Trophoblast cell (in vitro differentiated cells and primary cell): ENCODE measurements at regions not wholly inside any gene's neighbourhood (a gene's known extent, or its start where the extent isn't known, plus 50 kb on each side); places are given as distances from the start of the nearest gene placed in this dataset.

Source experiments
- DNase-seq, 2 donors: peaks; one replicate each; pipeline ENCODE4 v3.0.0-alpha.2; 2016
- H2AFZ ChIP-seq: 2 replicates; pipeline ENCODE4 v1.6.1; 2013; ENCODE audit warnings: low read length, moderate library complexity, mild to moderate bottlenecking; ENCODE audit not compliant: insufficient read depth, poor library complexity
- H2AK5ac ChIP-seq: 2 replicates; pipeline ENCODE4 v1.6.1; 2013; ENCODE audit warnings: mild to moderate bottlenecking, low read length
- H2BK120ac ChIP-seq: 2 replicates; pipeline ENCODE4 v1.6.1; 2013; ENCODE audit warnings: low read length, mild to moderate bottlenecking, moderate library complexity; ENCODE audit not compliant: insufficient read depth, poor library complexity
- H2BK12ac ChIP-seq: 2 replicates; pipeline ENCODE4 v1.6.1; 2013; ENCODE audit warnings: mild to moderate bottlenecking, low read length, moderate library complexity
- H2BK5ac ChIP-seq: 2 replicates; pipeline ENCODE4 v1.6.1; 2013; ENCODE audit warnings: low read length, low read depth, moderate library complexity, mild to moderate bottlenecking; ENCODE audit not compliant: poor library complexity
- H3K14ac ChIP-seq: 2 replicates; pipeline ENCODE4 v1.6.1; 2013; ENCODE audit warnings: mild to moderate bottlenecking, low read length
- H3K18ac ChIP-seq: 2 replicates; pipeline ENCODE4 v1.6.1; 2013; ENCODE audit warnings: mild to moderate bottlenecking, low read length
- H3K23ac ChIP-seq: 2 replicates; pipeline ENCODE4 v1.6.1; 2013; ENCODE audit warnings: low read length
- H3K27ac ChIP-seq: 2 replicates; pipeline ENCODE4 v1.5.1; 2013; ENCODE audit warnings: low read depth, mild to moderate bottlenecking, inconsistent platforms, low read length, moderate library complexity
- H3K27me3 ChIP-seq: 2 replicates; pipeline ENCODE4 v1.6.1; 2013; ENCODE audit warnings: inconsistent platforms, mild to moderate bottlenecking, low read length, moderate library complexity; ENCODE audit not compliant: insufficient read depth
- H3K36me3 ChIP-seq, 2 experiments: 1 replicate in 1 of 2; 2 replicates in 1 of 2; pipeline ENCODE4 v1.6.1; 2013; ENCODE audit warnings: low read length in 2 of 2, mild to moderate bottlenecking in 2 of 2, moderate library complexity in 1 of 2; ENCODE audit not compliant: insufficient read depth in 2 of 2, control insufficient read depth in 1 of 2
- H3K4ac ChIP-seq: 2 replicates; pipeline ENCODE4 v1.6.1; 2013; ENCODE audit warnings: low read depth, mild to moderate bottlenecking, low read length, moderate library complexity
- H3K4me1 ChIP-seq, 2 experiments: 1 replicate in 1 of 2; 2 replicates in 1 of 2; pipeline ENCODE4 v1.6.1; 2013; ENCODE audit warnings: low read length in 2 of 2, mild to moderate bottlenecking in 2 of 2, moderate library complexity in 1 of 2; ENCODE audit not compliant: insufficient read depth in 2 of 2, control insufficient read depth in 1 of 2
- H3K4me2 ChIP-seq: 2 replicates; pipeline ENCODE4 v1.6.1; 2013; ENCODE audit warnings: inconsistent platforms, mild to moderate bottlenecking, low read length, moderate library complexity
- H3K4me3 ChIP-seq: 2 replicates; pipeline ENCODE4 v1.5.1; 2013; ENCODE audit warnings: mild to moderate bottlenecking, low read depth, low read length, inconsistent platforms
- H3K79me1 ChIP-seq: one replicate; pipeline ENCODE4 v1.6.1; 2013; ENCODE audit warnings: low read length
- H3K79me2 ChIP-seq: 2 replicates; pipeline ENCODE4 v1.6.1; 2013; ENCODE audit warnings: low read length, mild to moderate bottlenecking; ENCODE audit not compliant: control insufficient read depth, insufficient read depth, poor library complexity
- H3K9ac ChIP-seq: 2 replicates; pipeline ENCODE4 v1.6.1; 2013; ENCODE audit warnings: mild to moderate bottlenecking, low read length
- H3K9me3 ChIP-seq: 2 replicates; pipeline ENCODE4 v1.6.1; 2013; ENCODE audit warnings: low read depth, mild to moderate bottlenecking, control low read depth, inconsistent platforms, low read length; ENCODE audit not compliant: insufficient read depth
- H4K12ac ChIP-seq: 2 replicates; pipeline ENCODE4 v1.6.1; 2013; ENCODE audit warnings: low read depth, mild to moderate bottlenecking, low read length, moderate library complexity
- H4K8ac ChIP-seq: 2 replicates; pipeline ENCODE4 v1.6.1; 2013; ENCODE audit warnings: low read depth, mild to moderate bottlenecking, low read length, moderate library complexity
- H4K91ac ChIP-seq: one replicate; pipeline ENCODE4 v1.6.1; 2013; ENCODE audit warnings: low read depth, mild to moderate bottlenecking, low read length, moderate library complexity
- WGBS: extraction: QIAGEN DNeasy Blood & Tissue Kit; methylation state at CpG from one replicate; pipeline ENCODE4 v1.1.7; 2013; ENCODE audit warnings: missing lambda C conversion rate; ENCODE audit not compliant: insufficient read length, insufficient coverage; ENCODE audit errors: extremely low coverage; 5-methylcytosine and 5-hydroxymethylcytosine counted together

DNA sequence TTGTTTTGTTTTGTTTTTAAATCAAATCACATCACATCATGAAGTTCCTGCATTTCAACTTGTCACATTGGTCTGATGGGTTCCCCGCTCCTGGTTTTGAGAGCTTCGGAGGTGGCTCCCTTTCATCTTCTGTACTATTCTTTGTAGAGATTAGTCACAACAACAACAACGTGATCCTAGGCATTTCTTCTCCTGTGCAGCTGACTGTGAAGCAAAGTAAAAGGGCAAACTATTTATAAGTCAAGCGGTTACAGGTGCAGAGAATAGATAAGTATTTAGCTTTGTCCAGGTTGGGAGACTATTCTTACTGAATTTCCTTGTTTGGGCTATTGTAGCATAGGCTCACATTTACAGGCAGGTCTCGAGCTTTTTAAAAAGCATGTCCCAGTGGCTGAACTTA is 197.7 kb upstream of the CDKN2B start:
- Histone ChIP-seq H3K27ac (no peak overlapping the region), H3K9me3 (no peaks in the 10 kb centered on the region), H3K27me3 (no peaks in the 10 kb centered on the region), H2AK5ac (no peak overlapping the region), H4K8ac (no peak overlapping the region), H3K9ac (no peak overlapping the region), H3K4me3 (no peak overlapping the region), H3K23ac (no peak overlapping the region), H3K36me3 (no peaks in the 10 kb centered on the region), H2AFZ (no peak overlapping the region), H3K4ac (no peak overlapping the region), H4K91ac (no peak overlapping the region), H4K12ac (no peak overlapping the region), H2BK12ac (no peak overlapping the region), H3K18ac (no peak overlapping the region), H2BK5ac (no peak overlapping the region), H3K14ac (no peak overlapping the region), H3K79me1 (peaks cover 3% of the 10 kb centered on the region), H2BK120ac (no peak overlapping the region), H3K4me2 (no peak overlapping the region), H3K79me2 (no peaks in the 10 kb centered on the region), H3K4me1 (peaks cover 5% of the 10 kb centered on the region in 2 experiments)
- WGBS = no CpG with 5 or more reads among the region's 5 CpGs
- no peak for DNase-seq

DNA sequence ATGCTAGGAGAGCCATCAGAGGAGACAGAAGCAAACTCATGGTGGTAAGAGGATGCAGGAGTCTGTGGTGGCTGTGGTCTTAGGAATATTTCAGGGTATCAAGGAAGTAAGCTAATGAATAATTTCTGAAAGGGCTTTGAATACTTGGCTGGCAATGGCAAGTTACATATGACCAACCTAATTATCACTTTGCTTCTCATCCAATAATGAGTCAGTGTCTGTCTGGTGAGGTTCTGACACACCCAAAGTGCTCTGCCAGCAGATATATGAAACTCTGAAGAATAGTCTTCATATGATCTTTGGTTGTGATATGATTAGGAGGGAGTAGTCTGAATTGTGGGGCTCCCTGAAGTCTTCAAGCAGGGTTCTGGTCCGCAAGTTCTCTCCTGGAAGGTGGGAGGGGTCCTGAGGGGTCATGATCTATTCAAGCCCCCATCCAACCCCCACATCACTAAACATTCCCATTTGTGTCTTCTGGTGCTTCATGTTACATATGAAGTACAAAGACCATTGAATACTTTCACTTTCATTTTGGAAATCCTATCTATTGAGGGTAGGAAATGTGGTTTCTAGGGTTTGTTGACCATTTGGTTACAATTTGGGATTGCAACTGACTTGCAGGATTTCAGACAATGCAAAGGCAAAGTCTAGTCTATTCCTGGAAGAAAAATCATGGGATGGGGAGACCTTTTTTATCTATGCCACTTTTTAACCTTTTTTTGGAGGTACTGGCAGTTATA is 199.9 kb upstream of the CDKN2B start:
- no peak overlapping the region for H2BK12ac ChIP-seq
- H2BK120ac ChIP-seq = no peak overlapping the region
- H4K8ac ChIP-seq = no peak overlapping the region
- H2BK5ac ChIP-seq = no peak overlapping the region
- no peaks in the 10 kb centered on the region for H3K36me3 ChIP-seq
- H3K14ac ChIP-seq = no peak overlapping the region
- no peaks in the 10 kb centered on the region for H3K9me3 ChIP-seq
- H3K27ac ChIP-seq = no peak overlapping the region
- DNase-seq = no peak
- no peaks in the 10 kb centered on the region for H3K27me3 ChIP-seq
- H3K79me2 ChIP-seq = no peaks in the 10 kb centered on the region
- WGBS = no CpG with 5 or more reads among the region's 1 CpG
- H2AFZ ChIP-seq = no peak overlapping the region
- peaks cover 0 to 3% of the 10 kb centered on the region in 2 experiments for H3K4me1 ChIP-seq
- no peak overlapping the region for H3K4ac ChIP-seq
- H3K4me2 ChIP-seq = no peak overlapping the region
- H3K9ac ChIP-seq = no peak overlapping the region
- H4K12ac ChIP-seq = no peak overlapping the region
- H3K18ac ChIP-seq = no peak overlapping the region
- H3K4me3 ChIP-seq = no peak overlapping the region
- no peak overlapping the region for H2AK5ac ChIP-seq
- H3K79me1 ChIP-seq = peaks cover 3% of the 10 kb centered on the region
- H4K91ac ChIP-seq = no peak overlapping the region
- H3K23ac ChIP-seq = no peak overlapping the region

DNA sequence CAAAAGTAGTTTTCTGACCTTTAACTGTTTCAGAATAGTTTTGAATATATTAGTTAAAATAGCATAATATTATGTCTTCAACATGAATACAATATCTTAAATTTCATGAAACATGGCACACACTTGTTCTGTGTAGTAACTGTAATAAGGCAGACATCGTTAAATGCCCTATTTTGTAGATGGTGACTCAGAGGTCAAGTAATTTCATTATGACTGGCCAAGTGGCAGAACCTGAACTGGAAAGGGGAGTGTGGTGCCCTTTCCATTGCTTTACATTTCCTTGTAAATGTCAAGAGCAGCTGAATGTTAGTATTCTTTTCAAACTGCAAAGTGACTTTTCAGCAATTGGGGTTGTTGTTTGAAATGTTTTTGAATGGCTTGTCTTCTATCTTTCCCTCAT is 201.2 kb upstream of the CDKN2B start:
- no peak overlapping the region for H3K9ac ChIP-seq
- peaks cover 0 to 3% of the 10 kb centered on the region in 2 experiments for H3K4me1 ChIP-seq
- H3K14ac ChIP-seq = no peak overlapping the region
- H4K12ac ChIP-seq = no peak overlapping the region
- no peaks in the 10 kb centered on the region for H3K79me2 ChIP-seq
- H4K8ac ChIP-seq = no peak overlapping the region
- no peak overlapping the region for H3K4ac ChIP-seq
- H3K18ac ChIP-seq = no peak overlapping the region
- no peak overlapping the region for H3K4me2 ChIP-seq
- no peak overlapping the region for H2AFZ ChIP-seq
- H3K27me3 ChIP-seq = no peaks in the 10 kb centered on the region
- no peaks in the 10 kb centered on the region for H3K36me3 ChIP-seq
- peak in 1 of 2 donors; percentile 56 for DNase-seq
- no peak overlapping the region for H2BK5ac ChIP-seq
- H3K9me3 ChIP-seq = no peaks in the 10 kb centered on the region
- H3K79me1 ChIP-seq = peaks cover 3% of the 10 kb centered on the region
- no CpG with 5 or more reads among the region's 1 CpG for WGBS
- H2AK5ac ChIP-seq = no peak overlapping the region
- H2BK12ac ChIP-seq = no peak overlapping the region
- H3K4me3 ChIP-seq = no peak overlapping the region
- no peak overlapping the region for H4K91ac ChIP-seq
- H3K23ac ChIP-seq = no peak overlapping the region
- no peak overlapping the region for H2BK120ac ChIP-seq
- H3K27ac ChIP-seq = peak overlapping the region; percentile 64

GRCh38 chr9:22210936-22211335 is 201.8 kb upstream of the CDKN2B start:
- Histone ChIP-seq H3K4ac (no peak overlapping the region), H3K79me2 (no peaks in the 10 kb centered on the region), H2AFZ (no peak overlapping the region), H3K9ac (no peak overlapping the region), H3K36me3 (no peaks in the 10 kb centered on the region), H3K14ac (no peak overlapping the region), H3K23ac (no peak overlapping the region), H3K79me1 (peaks cover 3% of the 10 kb centered on the region), H3K4me3 (no peak overlapping the region), H4K12ac (no peak overlapping the region), H3K27ac (peak overlapping the region; percentile 60), H4K8ac (peak overlapping the region; percentile 28), H2BK120ac (no peak overlapping the region), H3K4me2 (no peak overlapping the region), H3K27me3 (no peaks in the 10 kb centered on the region), H3K9me3 (no peaks in the 10 kb centered on the region), H2BK5ac (peak overlapping the region; percentile 49), H4K91ac (peak overlapping the region; percentile 73), H2AK5ac (no peak overlapping the region), H3K4me1 (peaks cover 0 to 3% of the 10 kb centered on the region in 2 experiments), H3K18ac (no peak overlapping the region), H2BK12ac (peak overlapping the region; percentile 87)
- WGBS = no CpG with 5 or more reads among the region's 2 CpGs
- DNase-seq = no peak
